GM21526 (cell line): ENCODE measurements at regions not wholly inside any gene's neighbourhood (a gene's known extent, or its start where the extent isn't known, plus 50 kb on each side); places are given as distances from the start of the nearest gene placed in this dataset.

ENCODE experiments used
- ATAC-seq: cut with Tn5 transposase; IDR thresholded peaks from one replicate; pipeline ENCODE4 v1.9.1; 2021; ENCODE audit warnings: moderate library complexity; ENCODE audit not compliant: unreplicated experiment, low FRiP score

- no peak for ATAC-seq
These were observed 458.8 kb downstream of the RFC3 start for GRCh38 chr13:34276764-34277163.

GRCh38 chr13:34277936-34278335 is 460.0 kb downstream of the RFC3 start:
- ATAC-seq, result no peak

DNA sequence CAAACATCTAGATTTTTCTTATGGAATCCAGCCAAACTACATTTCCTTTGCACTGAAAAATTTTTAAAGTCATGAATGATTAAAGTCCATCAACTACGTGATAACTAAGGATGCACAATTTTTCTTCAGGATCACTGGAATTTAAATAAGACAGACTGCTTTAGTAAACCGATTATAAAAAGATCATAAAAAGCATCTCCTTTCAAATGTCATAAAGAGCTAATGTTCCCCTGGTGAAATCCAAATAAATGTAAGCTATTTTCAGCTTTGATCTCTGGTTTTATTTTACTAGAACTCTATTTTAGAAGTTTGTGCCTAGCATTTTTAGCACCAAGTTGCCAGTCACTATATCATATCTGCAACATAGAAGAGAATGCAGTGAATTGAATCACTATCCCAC is 460.8 kb downstream of the RFC3 start:
- ATAC-seq, result no peak

- ATAC-seq, result no peak
These were observed 472.7 kb downstream of the RFC3 start for GRCh38 chr13:34290661-34291060.

GRCh38 chr13:34294483-34295129 is 476.7 kb downstream of the RFC3 start:
- no peak for ATAC-seq

DNA sequence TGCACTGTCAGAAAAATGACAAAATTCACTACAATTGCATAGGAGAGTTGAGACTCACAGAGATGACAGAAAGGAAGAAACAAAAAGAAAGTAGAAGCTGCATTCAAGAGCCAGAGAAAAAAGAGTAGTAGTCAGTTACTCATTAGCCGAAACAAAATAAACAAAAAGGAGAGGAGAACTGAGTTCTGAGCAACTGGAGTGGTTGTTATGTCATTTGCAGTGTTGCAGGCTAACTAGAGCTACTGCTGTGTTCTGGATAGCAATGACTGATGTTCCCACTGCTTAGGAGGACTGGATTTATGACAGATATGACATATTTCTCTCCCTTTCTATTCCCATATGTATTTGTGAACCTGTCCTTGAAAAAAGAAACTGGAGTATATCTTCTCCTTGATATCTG is 482.6 kb downstream of the RFC3 start:
- ATAC-seq, result no peak

DNA sequence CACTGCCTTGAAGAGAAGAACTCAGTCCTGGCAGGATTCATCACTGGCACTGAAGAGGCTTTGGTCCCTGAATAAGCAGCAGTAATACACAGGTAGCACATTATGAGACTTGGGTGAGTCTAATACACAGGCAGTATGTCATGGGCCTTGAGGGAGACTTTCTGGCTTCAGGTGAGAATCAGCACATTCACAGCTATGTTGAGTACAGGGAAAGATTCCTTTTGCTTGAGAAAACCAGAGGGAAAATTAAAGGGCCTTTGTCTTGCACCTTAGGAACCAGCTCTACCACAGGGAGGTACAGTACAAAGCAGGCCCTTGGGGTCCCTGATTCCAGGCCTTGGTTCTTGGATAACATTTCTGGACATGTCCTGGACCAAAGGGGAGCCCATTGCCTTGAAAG is 484.6 kb downstream of the RFC3 start:
- no peak for ATAC-seq

- no peak for ATAC-seq
These were observed 485.4 kb downstream of the RFC3 start for GRCh38 chr13:34303346-34303745.

- ATAC-seq, result no peak
These were observed 489.7 kb downstream of the RFC3 start for GRCh38 chr13:34307607-34308006.

DNA sequence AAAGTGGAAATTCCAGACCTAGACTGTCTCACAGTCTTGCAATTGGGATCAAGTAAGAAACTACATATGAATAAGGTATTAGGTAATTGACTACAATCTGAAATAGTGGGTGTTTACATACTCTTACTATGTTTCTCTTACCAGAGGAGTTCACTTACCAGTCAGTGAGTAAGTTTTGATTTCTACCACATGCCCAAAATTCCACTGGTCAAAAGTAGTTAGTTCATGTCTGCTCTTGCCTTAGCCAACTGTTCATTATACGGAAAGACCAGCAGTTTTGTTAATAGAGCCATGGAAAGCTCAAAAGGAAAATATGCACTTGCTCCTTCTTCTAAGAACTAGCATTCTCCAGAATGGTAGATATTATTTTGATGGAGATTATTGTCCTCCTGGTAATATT is 490.8 kb downstream of the RFC3 start:
- no peak for ATAC-seq

GRCh38 chr13:34310539-34310938 is 492.6 kb downstream of the RFC3 start:
- ATAC-seq, result no peak

GRCh38 chr13:34311251-34311650 is 493.3 kb downstream of the RFC3 start:
- no peak for ATAC-seq

- no peak for ATAC-seq
These were observed 494.6 kb downstream of the RFC3 start for GRCh38 chr13:34312578-34312977.

- ATAC-seq, result no peak
These were observed 502.1 kb downstream of the RFC3 start for GRCh38 chr13:34320084-34320483.

DNA sequence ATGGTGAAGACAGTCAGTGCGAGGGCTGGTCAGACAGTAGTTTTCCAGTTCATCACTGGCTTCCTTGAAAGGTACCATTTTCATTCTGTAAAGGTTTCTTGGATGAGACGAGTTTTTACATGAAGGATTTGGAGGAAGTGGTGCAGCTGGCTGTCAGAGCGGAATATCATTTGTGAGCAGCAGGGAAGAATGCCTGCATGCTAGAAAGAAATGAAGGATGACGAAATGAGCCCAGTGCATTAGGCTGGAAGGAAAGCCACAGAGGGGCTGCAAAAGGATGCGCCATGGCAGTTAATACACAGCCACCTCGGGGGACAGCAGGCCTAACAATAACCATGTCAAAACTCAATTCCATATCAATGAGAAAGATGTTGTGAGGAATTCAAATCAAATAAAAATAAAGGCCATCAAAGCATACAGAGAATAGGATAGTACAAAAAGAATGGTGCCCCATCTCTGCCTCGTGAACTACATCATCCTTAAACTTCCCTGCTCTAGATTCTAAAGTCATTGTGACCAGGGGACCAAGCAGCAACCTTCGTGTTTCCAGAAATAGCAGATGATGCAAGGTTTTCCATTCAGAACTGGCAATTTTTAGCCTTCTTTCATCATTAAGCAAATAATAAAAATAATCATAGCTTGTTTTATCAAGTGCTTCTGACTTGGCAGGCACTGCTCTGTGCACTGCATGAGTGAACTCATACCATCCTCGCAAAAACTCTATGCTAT is 504.2 kb downstream of the RFC3 start:
- ATAC-seq, result no peak

- ATAC-seq, result no peak
These were observed 504.8 kb downstream of the RFC3 start for GRCh38 chr13:34322743-34323074.

DNA sequence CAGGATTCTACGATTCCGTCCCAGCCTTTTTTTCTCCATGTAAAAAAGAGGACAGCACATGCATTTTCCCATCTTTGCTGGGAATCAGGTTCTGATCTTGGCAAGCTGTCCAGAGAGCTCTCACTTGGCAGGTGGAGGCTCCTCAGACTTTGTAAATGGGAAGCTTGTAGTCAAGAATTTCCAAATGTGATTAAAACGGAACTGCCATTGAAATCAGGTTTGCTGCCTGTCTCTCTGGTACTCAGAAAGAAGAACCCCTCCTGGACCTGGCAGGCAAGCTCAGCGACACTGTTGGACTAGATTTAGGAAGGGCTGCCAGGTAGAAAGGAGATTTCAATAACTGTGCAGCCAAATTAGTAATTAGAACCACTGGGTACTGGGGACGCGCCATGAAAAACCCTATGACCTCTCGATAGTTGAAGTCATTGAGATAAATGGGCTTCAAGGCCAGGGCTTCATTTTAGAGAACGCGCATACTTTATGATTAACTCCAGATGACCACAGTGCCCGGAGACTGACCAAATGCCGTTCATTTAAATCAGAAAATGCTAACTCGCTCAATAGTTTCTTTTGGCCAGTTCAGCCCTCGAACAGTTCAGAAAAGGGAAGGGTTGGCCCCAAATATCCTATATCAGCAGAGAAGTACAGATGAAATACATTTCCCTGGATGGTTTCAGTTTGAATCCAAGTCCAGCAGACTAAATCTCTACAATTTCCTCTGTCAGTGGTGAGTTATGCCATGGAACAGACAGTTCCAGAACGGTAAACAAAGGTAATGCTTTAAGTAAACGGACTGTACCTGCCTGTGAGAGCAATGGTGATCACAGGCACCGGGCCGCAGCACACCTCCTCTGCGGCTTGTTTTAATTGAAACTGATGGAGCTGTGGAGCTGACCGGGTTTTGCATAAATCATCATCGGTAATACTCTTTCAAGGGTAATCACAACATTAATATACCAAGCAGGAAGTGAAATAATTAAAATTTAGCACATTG is 517.4 kb downstream of the RFC3 start:
- ATAC-seq, result no peak

- ATAC-seq, result no peak
These were observed 520.2 kb downstream of the RFC3 start for GRCh38 chr13:34338102-34338501.

DNA sequence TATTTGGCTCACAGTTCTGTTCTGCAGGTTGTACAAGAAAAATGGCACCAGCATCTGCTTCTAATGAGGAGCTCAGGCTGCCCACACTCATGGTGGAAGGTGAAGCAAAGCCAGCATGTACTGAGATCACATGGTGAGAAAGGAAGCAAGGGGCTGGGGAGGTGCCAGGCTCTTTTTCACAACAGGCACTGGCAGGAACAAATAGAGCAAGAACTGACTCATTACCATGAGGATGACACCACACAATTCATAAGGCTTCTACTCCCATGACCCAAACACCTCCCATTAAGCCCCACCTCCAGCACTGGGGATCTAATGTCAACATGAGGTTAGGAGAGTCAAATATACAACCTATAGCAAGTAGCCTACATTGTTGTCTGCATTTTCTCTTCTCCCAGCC is 522.6 kb downstream of the RFC3 start:
- ATAC-seq, result no peak

GRCh38 chr13:34343413-34343940 is 525.5 kb downstream of the RFC3 start:
- no peak for ATAC-seq

- no peak for ATAC-seq
These were observed 526.9 kb downstream of the RFC3 start for GRCh38 chr13:34344816-34345215.
